OCI-LY3 (cell line): ENCODE measurements at regions not wholly inside any gene's neighbourhood (a gene's known extent, or its start where the extent isn't known, plus 50 kb on each side); places are given as distances from the start of the nearest gene placed in this dataset.

ENCODE experiments used
- H2AFZ ChIP-seq: fragments of 200-600, 300-600 bp; shearing (Covaris generic); 2 replicates; pipeline ENCODE4 v1.6.0; 2014; ENCODE audit warnings: antibody characterized with exemption, low read depth, low read length
- H3K27ac ChIP-seq: fragments of 200-600, 300-600 bp; sonication (generic); 2 replicates; pipeline ENCODE4 v1.5.1; 2014; ENCODE audit warnings: mild to moderate bottlenecking, low read length, moderate library complexity, mixed read lengths
- H3K27me3 ChIP-seq: fragments of 200-600, 300-600 bp; sonication (generic); 2 replicates; pipeline ENCODE4 v1.6.1; 2014; ENCODE audit warnings: low read depth, low read length, mixed read lengths
- H3K36me3 ChIP-seq: fragments of 200-600, 300-600 bp; sonication (generic); replicated peaks from 2 replicates; pipeline ENCODE3; 2014; ENCODE audit warnings: low read depth, low read length, mixed read lengths
- H3K4me1 ChIP-seq: fragments of 300-600, 200-600 bp; sonication (generic); 2 replicates; pipeline ENCODE4 v1.6.1; 2014; ENCODE audit warnings: low read length, mixed read lengths
- H3K4me2 ChIP-seq: fragments of 200-600, 300-600 bp; sonication (generic); 2 replicates; pipeline ENCODE4 v1.6.1; 2014; ENCODE audit warnings: low read length, mixed read lengths
- H3K4me3 ChIP-seq: fragments of 300-600, 200-600 bp; sonication (generic); 2 replicates; pipeline ENCODE4 v1.5.1; 2014; ENCODE audit warnings: antibody characterized with exemption, mild to moderate bottlenecking, low read length, moderate library complexity
- H3K79me2 ChIP-seq: fragments of 300-600, 200-600 bp; shearing (Covaris generic); 2 replicates; pipeline ENCODE4 v1.6.1; 2014; ENCODE audit warnings: mild to moderate bottlenecking, low read length, mixed read lengths
- H3K9ac ChIP-seq: fragments of 300-600, 200-600 bp; shearing (Covaris generic); 2 replicates; pipeline ENCODE4 v1.6.0; 2014; ENCODE audit warnings: mild to moderate bottlenecking, low read length, moderate library complexity
- H3K9me3 ChIP-seq: fragments of 200-600, 300-600 bp; shearing (Covaris generic); 2 replicates; pipeline ENCODE4 v1.6.1; 2014; ENCODE audit warnings: low read length, mixed read lengths; ENCODE audit not compliant: insufficient read depth
- H4K20me1 ChIP-seq: fragments of 200-600, 300-600 bp; sonication (generic); 2 replicates; pipeline ENCODE4 v1.6.1; 2016; ENCODE audit warnings: low read length, mixed read lengths; ENCODE audit not compliant: insufficient read depth
- CTCF ChIP-seq: fragments of 200-600, 300-600 bp; sonication (generic); IDR thresholded peaks from 2 replicates; pipeline ENCODE4 v1.5.1; 2014; ENCODE audit warnings: antibody characterized with exemption, low read length, low read depth
- EZH2phosphoT487 ChIP-seq: fragments of 200-600 bp; shearing (Covaris generic); IDR thresholded peaks from 2 replicates; pipeline ENCODE4 v1.6.1; 2018; ENCODE audit warnings: antibody characterized with exemption, mixed run types, low read depth

- Histone ChIP-seq H3K27me3 (peaks cover 4% of the 10 kb centered on the region), H3K79me2 (no peaks in the 10 kb centered on the region), H3K9ac (no peak overlapping the region), H3K27ac (no peak overlapping the region), H4K20me1 (no peaks in the 10 kb centered on the region), H3K4me2 (no peak overlapping the region), H2AFZ (no peak overlapping the region), H3K9me3 (no peaks in the 10 kb centered on the region), H3K36me3 (no peaks in the 10 kb centered on the region), H3K4me3 (no peak overlapping the region), H3K4me1 (no peaks in the 10 kb centered on the region)
- TF ChIP-seq CTCF: no peak
Observed at GRCh38 chr2:217555081-217555876, 447.5 kb downstream of the TNS1 start.

GRCh38 chr2:217553679-217554078 lies 449.1 kb downstream of the TNS1 start:
- TF ChIP-seq EZH2phosphoT487: no peak
- no peak for TF ChIP-seq CTCF
- Histone ChIP-seq H3K4me2 (no peak overlapping the region), H3K27ac (no peak overlapping the region), H4K20me1 (no peaks in the 10 kb centered on the region), H3K36me3 (no peaks in the 10 kb centered on the region), H3K9me3 (no peaks in the 10 kb centered on the region), H3K9ac (no peak overlapping the region), H2AFZ (no peak overlapping the region), H3K27me3 (peaks cover 4% of the 10 kb centered on the region; the same call in 1 of the 2 replicates), H3K79me2 (no peaks in the 10 kb centered on the region), H3K4me3 (no peak overlapping the region), H3K4me1 (no peaks in the 10 kb centered on the region)

GRCh38 chr2:217553202-217553601 lies 449.6 kb downstream of the TNS1 start:
- no peaks in the 10 kb centered on the region for H3K9me3 ChIP-seq
- no peak overlapping the region for H3K27ac ChIP-seq
- H2AFZ ChIP-seq: no peak overlapping the region
- H3K27me3 ChIP-seq: peaks cover 4% of the 10 kb centered on the region; the same call in 1 of the 2 replicates
- no peak overlapping the region for H3K9ac ChIP-seq
- no peak overlapping the region for H3K4me3 ChIP-seq
- no peak overlapping the region for H3K4me2 ChIP-seq
- TF ChIP-seq CTCF: no peak
- TF ChIP-seq EZH2phosphoT487: no peak
- no peaks in the 10 kb centered on the region for H3K79me2 ChIP-seq
- H4K20me1 ChIP-seq: no peaks in the 10 kb centered on the region
- H3K36me3 ChIP-seq: no peaks in the 10 kb centered on the region
- H3K4me1 ChIP-seq: no peaks in the 10 kb centered on the region

- no peaks in the 10 kb centered on the region for H3K36me3 ChIP-seq
- H3K27ac ChIP-seq: no peak overlapping the region
- peaks cover 4% of the 10 kb centered on the region; the same call in 1 of the 2 replicates for H3K27me3 ChIP-seq
- H3K4me2 ChIP-seq: no peak overlapping the region
- no peaks in the 10 kb centered on the region for H3K9me3 ChIP-seq
- H3K4me3 ChIP-seq: no peak overlapping the region
- no peaks in the 10 kb centered on the region for H4K20me1 ChIP-seq
- TF ChIP-seq EZH2phosphoT487: no peak
- no peak for TF ChIP-seq CTCF
- no peaks in the 10 kb centered on the region for H3K4me1 ChIP-seq
- H3K9ac ChIP-seq: no peak overlapping the region
- no peak overlapping the region for H2AFZ ChIP-seq
- no peaks in the 10 kb centered on the region for H3K79me2 ChIP-seq
Observed at GRCh38 chr2:217552081-217552480, 450.7 kb downstream of the TNS1 start.
